Hepatocyte (in vitro differentiated cells): ENCODE measurements at regions not wholly inside any gene's neighbourhood (a gene's known extent, or its start where the extent isn't known, plus 50 kb on each side); places are given as distances from the start of the nearest gene placed in this dataset.

Experiments
- DNase-seq: peaks from one replicate; pipeline ENCODE4 v3.0.0-alpha.2; 2016; ENCODE audit warnings: low spot score
- H2AFZ ChIP-seq: fragments of 200-600 bp; sonication (generic); 2 replicates; pipeline ENCODE4 v1.6.0; 2016; ENCODE audit warnings: antibody characterized with exemption, mild to moderate bottlenecking
- H3K27ac ChIP-seq: fragments of 200-600 bp; sonication (generic); 2 replicates; pipeline ENCODE4 v1.5.1; 2016; ENCODE audit warnings: mild to moderate bottlenecking
- H3K27me3 ChIP-seq: fragments of 200-600 bp; sonication (generic); 2 replicates; pipeline ENCODE4 v1.6.1; 2016
- H3K36me3 ChIP-seq: fragments of 200-600 bp; sonication (generic); replicated peaks from 2 replicates; pipeline ENCODE4 v1.5.1; 2016; ENCODE audit warnings: low read depth; ENCODE audit not compliant: insufficient read depth
- H3K4me1 ChIP-seq: fragments of 200-600 bp; sonication (generic); 2 replicates; pipeline ENCODE4 v1.5.1; 2016; ENCODE audit warnings: mild to moderate bottlenecking, moderate library complexity; ENCODE audit not compliant: insufficient read depth
- H3K4me2 ChIP-seq: fragments of 200-600 bp; sonication (generic); 2 replicates; pipeline ENCODE4 v1.6.0; 2016
- H3K4me3 ChIP-seq: fragments of 200-600 bp; sonication (generic); 2 replicates; pipeline ENCODE4 v1.5.1; 2016; ENCODE audit warnings: mild to moderate bottlenecking
- H3K79me2 ChIP-seq: fragments of 200-600 bp; sonication (generic); 2 replicates; pipeline ENCODE4 v1.6.0; 2017; ENCODE audit warnings: mild to moderate bottlenecking
- H3K9me2 ChIP-seq: fragments of 200-600 bp; sonication (generic); replicated peaks from 2 replicates; pipeline ENCODE4 v1.6.0; 2017; ENCODE audit warnings: mild to moderate bottlenecking; ENCODE audit not compliant: insufficient read depth
- H3K9me3 ChIP-seq: fragments of 200-600 bp; sonication (generic); 2 replicates; pipeline ENCODE4 v1.5.1; 2016; ENCODE audit warnings: low read depth, mild to moderate bottlenecking
- H4K20me1 ChIP-seq: fragments of 200-600 bp; sonication (generic); 2 replicates; pipeline ENCODE4 v1.6.0; 2016; ENCODE audit warnings: mild to moderate bottlenecking; ENCODE audit not compliant: insufficient read depth, poor library complexity, severe bottlenecking
- CTCF ChIP-seq: fragments of 200-600 bp; sonication (generic); IDR thresholded peaks from 2 replicates; pipeline ENCODE4 v1.5.1; 2016; ENCODE audit warnings: antibody characterized with exemption, mild to moderate bottlenecking; ENCODE audit not compliant: poor library complexity
- EZH2 ChIP-seq: fragments of 200-600 bp; sonication (generic); IDR thresholded peaks from 2 replicates; pipeline ENCODE4 v1.6.1; 2016; ENCODE audit warnings: antibody characterized with exemption, mild to moderate bottlenecking, borderline replicate concordance
- EZH2phosphoT487 ChIP-seq: fragments of 200-600 bp; sonication (generic); IDR thresholded peaks from one replicate; pipeline ENCODE4 v1.6.1; 2018; ENCODE audit warnings: antibody characterized with exemption, mild to moderate bottlenecking, low read depth, moderate library complexity; ENCODE audit not compliant: unreplicated experiment, severe bottlenecking
- WGBS: methylation state at CpG from one replicate; pipeline ENCODE4 v1.1.6; 2016; ENCODE audit warnings: low lambda C conversion rate; ENCODE audit errors: missing lambda C conversion rate; 5-methylcytosine and 5-hydroxymethylcytosine counted together

GRCh38 chr21:19807201-19807600 is 1191.0 kb upstream of the NCAM2 start:
- DNase-seq, result no peak
- Histone ChIP-seq H3K9me2 (no peaks in the 10 kb centered on the region), H3K27me3 (no peaks in the 10 kb centered on the region), H3K27ac (no peak overlapping the region), H3K4me1 (no peaks in the 10 kb centered on the region), H3K4me3 (no peak overlapping the region), H2AFZ (no peak overlapping the region), H3K9me3 (no peaks in the 10 kb centered on the region), H4K20me1 (no peaks in the 10 kb centered on the region), H3K4me2 (no peak overlapping the region), H3K36me3 (no peaks in the 10 kb centered on the region), H3K79me2 (no peaks in the 10 kb centered on the region)
- 79% methylated on average over 1 of the region's 1 CpG for WGBS
- TF ChIP-seq CTCF, result no peak
- no peak for TF ChIP-seq EZH2
- TF ChIP-seq EZH2phosphoT487, result no peak

GRCh38 chr21:19810779-19811178 is 1187.4 kb upstream of the NCAM2 start:
- no peaks in the 10 kb centered on the region for H3K9me3 ChIP-seq
- H4K20me1 ChIP-seq, result no peaks in the 10 kb centered on the region
- H3K4me1 ChIP-seq, result no peaks in the 10 kb centered on the region
- no peak overlapping the region for H3K27ac ChIP-seq
- TF ChIP-seq CTCF (no peak), EZH2phosphoT487 (no peak), EZH2 (no peak)
- no peak overlapping the region for H2AFZ ChIP-seq
- no peak overlapping the region for H3K4me2 ChIP-seq
- no peak for DNase-seq
- 59% methylated on average over 5 of the region's 5 CpGs for WGBS
- H3K27me3 ChIP-seq, result no peaks in the 10 kb centered on the region
- H3K4me3 ChIP-seq, result no peak overlapping the region
- no peaks in the 10 kb centered on the region for H3K79me2 ChIP-seq
- no peaks in the 10 kb centered on the region for H3K36me3 ChIP-seq
- no peaks in the 10 kb centered on the region for H3K9me2 ChIP-seq

GRCh38 chr21:19830446-19830845 is 1167.8 kb upstream of the NCAM2 start:
- Histone ChIP-seq H3K9me2 (no peaks in the 10 kb centered on the region), H3K27me3 (no peaks in the 10 kb centered on the region), H3K4me1 (no peaks in the 10 kb centered on the region), H4K20me1 (no peaks in the 10 kb centered on the region), H3K36me3 (no peaks in the 10 kb centered on the region), H3K27ac (no peak overlapping the region), H3K4me2 (no peak overlapping the region), H2AFZ (no peak overlapping the region), H3K9me3 (no peaks in the 10 kb centered on the region), H3K79me2 (no peaks in the 10 kb centered on the region), H3K4me3 (no peak overlapping the region)
- TF ChIP-seq CTCF (no peak), EZH2 (no peak), EZH2phosphoT487 (no peak)
- no peak for DNase-seq
- WGBS, result 61% methylated on average over 2 of the region's 2 CpGs

- no peak overlapping the region for H3K4me3 ChIP-seq
- no peaks in the 10 kb centered on the region for H3K9me2 ChIP-seq
- TF ChIP-seq EZH2 (no peak), CTCF (no peak), EZH2phosphoT487 (no peak)
- H3K4me2 ChIP-seq, result no peak overlapping the region
- H3K27ac ChIP-seq, result no peak overlapping the region
- H3K9me3 ChIP-seq, result no peaks in the 10 kb centered on the region
- H2AFZ ChIP-seq, result no peak overlapping the region
- H3K79me2 ChIP-seq, result no peaks in the 10 kb centered on the region
- DNase-seq, result no peak
- no peaks in the 10 kb centered on the region for H3K27me3 ChIP-seq
- H4K20me1 ChIP-seq, result no peaks in the 10 kb centered on the region
- H3K4me1 ChIP-seq, result no peaks in the 10 kb centered on the region
- no peaks in the 10 kb centered on the region for H3K36me3 ChIP-seq
- 90% methylated on average over 2 of the region's 2 CpGs for WGBS
These were observed 1165.7 kb upstream of the NCAM2 start for GRCh38 chr21:19832551-19832950.
